HG03045 (cell line): ENCODE measurements at regions not wholly inside any gene's neighbourhood (a gene's known extent, or its start where the extent isn't known, plus 50 kb on each side); places are given as distances from the start of the nearest gene placed in this dataset.
"Not testable (repeated sequence)": the region's sequence is repeated elsewhere in the genome, so short reads cannot be mapped to it uniquely, and the experiment has no call there.

Source experiments
- ATAC-seq: cut with Tn5 transposase; IDR thresholded peaks from one replicate; pipeline ENCODE4 v1.9.1; 2021; ENCODE audit warnings: mild to moderate bottlenecking, moderate library complexity; ENCODE audit not compliant: unreplicated experiment

GRCh38 chr10:105592468-105592867 lies 951.4 kb downstream of the SORCS3 start:
- no peak for ATAC-seq

GRCh38 chr10:105586451-105587098 lies 945.5 kb downstream of the SORCS3 start:
- no peak for ATAC-seq

GRCh38 chr10:105585753-105586152 lies 944.7 kb downstream of the SORCS3 start:
- ATAC-seq, result no peak

- ATAC-seq, result no peak
Observed at GRCh38 chr10:105585171-105585570, 944.1 kb downstream of the SORCS3 start.

- ATAC-seq, result no peak
Observed at GRCh38 chr10:105579112-105579511, 938.0 kb downstream of the SORCS3 start.

GRCh38 chr10:105577865-105578607 lies 936.9 kb downstream of the SORCS3 start:
- no peak for ATAC-seq

- ATAC-seq, result no peak
Observed at GRCh38 chr10:105559333-105560097, 918.4 kb downstream of the SORCS3 start.

- ATAC-seq, result not testable (repeated sequence)
Observed at GRCh38 chr10:105550453-105550852, 909.4 kb downstream of the SORCS3 start.

GRCh38 chr10:105549731-105550130 lies 908.6 kb downstream of the SORCS3 start:
- no peak for ATAC-seq

GRCh38 chr10:105545101-105545500 lies 904.0 kb downstream of the SORCS3 start:
- no peak for ATAC-seq

GRCh38 chr10:105540381-105540780 lies 899.3 kb downstream of the SORCS3 start:
- no peak for ATAC-seq

- no peak for ATAC-seq
Observed at GRCh38 chr10:105538874-105539273, 897.8 kb downstream of the SORCS3 start.

GRCh38 chr10:105535478-105535877 lies 894.4 kb downstream of the SORCS3 start:
- ATAC-seq, result no peak

GRCh38 chr10:105534086-105534485 lies 893.0 kb downstream of the SORCS3 start:
- no peak for ATAC-seq

- no peak for ATAC-seq
Observed at GRCh38 chr10:105516511-105516910, 875.4 kb downstream of the SORCS3 start.

GRCh38 chr10:105514106-105514505 lies 873.0 kb downstream of the SORCS3 start:
- no peak for ATAC-seq

- no peak for ATAC-seq
Observed at GRCh38 chr10:105509517-105509916, 868.4 kb downstream of the SORCS3 start.

GRCh38 chr10:105506262-105506661 lies 865.2 kb downstream of the SORCS3 start:
- ATAC-seq, result no peak

GRCh38 chr10:105503714-105504113 lies 862.6 kb downstream of the SORCS3 start:
- ATAC-seq, result no peak

- ATAC-seq, result no peak
Observed at GRCh38 chr10:105502058-105502457, 861.0 kb downstream of the SORCS3 start.

GRCh38 chr10:105494944-105495343 lies 853.9 kb downstream of the SORCS3 start:
- ATAC-seq, result no peak

- ATAC-seq, result no peak
Observed at GRCh38 chr10:105494303-105494702, 853.2 kb downstream of the SORCS3 start.
